ENCODE measurements at regions not wholly inside any gene's neighbourhood (a gene's known extent, or its start where the extent isn't known, plus 50 kb on each side); places are given as distances from the start of the nearest gene placed in this dataset.

DNA sequence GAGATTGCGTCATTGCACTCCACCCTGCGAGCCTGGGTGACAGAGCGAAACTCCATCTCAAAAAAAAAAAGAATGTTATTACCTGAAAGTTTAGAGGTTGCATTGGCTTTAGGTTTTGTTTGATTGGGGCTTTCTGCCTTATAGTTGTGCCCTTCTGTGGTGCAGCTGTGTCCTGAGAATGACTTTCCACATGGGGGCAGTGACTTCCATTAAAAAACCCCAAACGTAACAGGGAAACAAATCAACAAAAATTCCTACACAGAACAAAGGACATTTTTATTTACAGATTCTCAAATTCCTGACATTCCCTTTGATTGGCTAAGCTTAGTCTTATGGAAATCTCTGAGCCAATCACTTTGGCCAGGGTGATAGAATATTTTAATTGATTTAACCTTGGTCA is 154.1 kb upstream of the GPR149 start:
- TF ChIP-seq, protein P1, sequence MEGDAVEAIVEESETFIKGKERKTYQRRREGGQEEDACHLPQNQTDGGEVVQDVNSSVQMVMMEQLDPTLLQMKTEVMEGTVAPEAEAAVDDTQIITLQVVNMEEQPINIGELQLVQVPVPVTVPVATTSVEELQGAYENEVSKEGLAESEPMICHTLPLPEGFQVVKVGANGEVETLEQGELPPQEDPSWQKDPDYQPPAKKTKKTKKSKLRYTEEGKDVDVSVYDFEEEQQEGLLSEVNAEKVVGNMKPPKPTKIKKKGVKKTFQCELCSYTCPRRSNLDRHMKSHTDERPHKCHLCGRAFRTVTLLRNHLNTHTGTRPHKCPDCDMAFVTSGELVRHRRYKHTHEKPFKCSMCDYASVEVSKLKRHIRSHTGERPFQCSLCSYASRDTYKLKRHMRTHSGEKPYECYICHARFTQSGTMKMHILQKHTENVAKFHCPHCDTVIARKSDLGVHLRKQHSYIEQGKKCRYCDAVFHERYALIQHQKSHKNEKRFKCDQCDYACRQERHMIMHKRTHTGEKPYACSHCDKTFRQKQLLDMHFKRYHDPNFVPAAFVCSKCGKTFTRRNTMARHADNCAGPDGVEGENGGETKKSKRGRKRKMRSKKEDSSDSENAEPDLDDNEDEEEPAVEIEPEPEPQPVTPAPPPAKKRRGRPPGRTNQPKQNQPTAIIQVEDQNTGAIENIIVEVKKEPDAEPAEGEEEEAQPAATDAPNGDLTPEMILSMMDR (IDR thresholded peaks at IDR 0.05): no peak
- no peak for TF ChIP-seq POLR2A (IDR thresholded peaks at IDR 0.05)
